ENCODE measurements at regions not wholly inside any gene's neighbourhood (a gene's known extent, or its start where the extent isn't known, plus 50 kb on each side); places are given as distances from the start of the nearest gene placed in this dataset.

- H2AFZ ChIP-seq (ENCODE audit: insufficient read depth, low read depth, low read length, poor library complexity, severe bottlenecking), result no peak overlapping the region
- H3K9me3 Mint-ChIP-seq (ENCODE audit: insufficient read depth), result no peaks in the 10 kb centered on the region
- H3K4me1 Mint-ChIP-seq, result no peaks in the 10 kb centered on the region
- H3K4me1 ChIP-seq (ENCODE audit: control insufficient read depth in 2 of 2, insufficient read depth in 2 of 2, low read length in 2 of 2), result no peaks in the 10 kb centered on the region
- intact Hi-C loops (cut with micrococcal nuclease), result no loop called here
- DNase-seq (no peak), ATAC-seq (ENCODE audit: low read depth) (no peak)
- H3K9ac ChIP-seq (ENCODE audit: low read length), result no peak overlapping the region
- no peak overlapping the region for H3K4me2 ChIP-seq (replicated peaks; ENCODE audit: low read depth, low read length, poor library complexity, severe bottlenecking)
- no peak overlapping the region for H3K27ac ChIP-seq (ENCODE audit: low read length in 2 of 2)
- CTCF ChIA-PET, result no interaction called here
- WGBS (ENCODE audit: insufficient coverage), result 93% methylated on average over 5 of the region's 6 CpGs
- no peak overlapping the region for H3K4me3 ChIP-seq (ENCODE audit: control extremely low read depth in 1 of 5, extremely low read depth in 1 of 5, insufficient read depth in 1 of 5, low read depth in 2 of 5, low read length in 4 of 5)
- no peaks in the 10 kb centered on the region for H3K9me3 ChIP-seq (ENCODE audit: control extremely low read depth in 1 of 3, control insufficient read depth in 2 of 3, insufficient read depth in 1 of 3, low read length in 2 of 3)
- no peak for TF ChIP-seq CTCF (IDR thresholded peaks at IDR 0.05)
- TF ChIP-seq EZH2 (IDR thresholded peaks at IDR 0.05; ENCODE audit: borderline replicate concordance, insufficient read depth, low read depth, low read length, poor library complexity, severe bottlenecking), result no peak
- H3K36me3 ChIP-seq (replicated peaks in 1 of 2; ENCODE audit: control extremely low read depth in 1 of 2, control insufficient read depth in 1 of 2, extremely low read depth in 1 of 2, insufficient read depth in 2 of 2, low read length in 1 of 2), result no peaks in the 10 kb centered on the region
- H3K27ac Mint-ChIP-seq, result no peak overlapping the region
- POLR2A ChIA-PET, result no interaction called here
- H3K27me3 ChIP-seq (replicated peaks in 1 of 4; ENCODE audit: control extremely low read depth in 1 of 4, control insufficient read depth in 3 of 4, insufficient read depth in 4 of 4, low read length in 3 of 4), result peaks cover 0 to 5% (median 0%) of the 10 kb centered on the region in 4 experiments
- H4K20me1 ChIP-seq (ENCODE audit: control insufficient read depth, insufficient read depth, low read length, poor library complexity, severe bottlenecking), result no peaks in the 10 kb centered on the region
- no peaks in the 10 kb centered on the region for H3K27me3 Mint-ChIP-seq
- H3K4me3 Mint-ChIP-seq, result no peak overlapping the region
- H3K79me2 ChIP-seq (ENCODE audit: control insufficient read depth, insufficient read depth, low read length), result no peaks in the 10 kb centered on the region
These were observed 235.9 kb downstream of the ARRDC4 start for GRCh38 chr15:98196371-98196770.

- TF ChIP-seq EZH2 (IDR thresholded peaks at IDR 0.05; ENCODE audit: borderline replicate concordance, insufficient read depth, low read depth, low read length, poor library complexity, severe bottlenecking) (no peak), CTCF (IDR thresholded peaks at IDR 0.05) (no peak)
- Histone ChIP-seq H2AFZ (ENCODE audit: insufficient read depth, low read depth, low read length, poor library complexity, severe bottlenecking) (no peak overlapping the region), H3K27me3 (replicated peaks in 1 of 4; ENCODE audit: control extremely low read depth in 1 of 4, control insufficient read depth in 3 of 4, insufficient read depth in 4 of 4, low read length in 3 of 4) (peaks cover 0 to 5% (median 0%) of the 10 kb centered on the region in 4 experiments), H3K4me2 (replicated peaks; ENCODE audit: low read depth, low read length, poor library complexity, severe bottlenecking) (no peak overlapping the region), H3K27ac (ENCODE audit: low read length in 2 of 2) (no peak overlapping the region), H4K20me1 (ENCODE audit: control insufficient read depth, insufficient read depth, low read length, poor library complexity, severe bottlenecking) (no peaks in the 10 kb centered on the region), H3K79me2 (ENCODE audit: control insufficient read depth, insufficient read depth, low read length) (no peaks in the 10 kb centered on the region), H3K4me1 (ENCODE audit: control insufficient read depth in 2 of 2, insufficient read depth in 2 of 2, low read length in 2 of 2) (no peaks in the 10 kb centered on the region), H3K9me3 (ENCODE audit: control extremely low read depth in 1 of 3, control insufficient read depth in 2 of 3, insufficient read depth in 1 of 3, low read length in 2 of 3) (peaks cover 0 to 1% (median 0%) of the 10 kb centered on the region in 3 donors), H3K36me3 (replicated peaks in 1 of 2; ENCODE audit: control extremely low read depth in 1 of 2, control insufficient read depth in 1 of 2, extremely low read depth in 1 of 2, insufficient read depth in 2 of 2, low read length in 1 of 2) (no peaks in the 10 kb centered on the region), H3K9ac (ENCODE audit: low read length) (no peak overlapping the region), H3K4me3 (ENCODE audit: control extremely low read depth in 1 of 5, extremely low read depth in 1 of 5, insufficient read depth in 1 of 5, low read depth in 2 of 5, low read length in 4 of 5) (no peak overlapping the region)
- H3K27ac Mint-ChIP-seq, result no peak overlapping the region
- no peak overlapping the region for H3K4me3 Mint-ChIP-seq
- 90% methylated on average over 4 of the region's 5 CpGs for WGBS (ENCODE audit: insufficient coverage)
- ATAC-seq (ENCODE audit: low read depth) (no peak), DNase-seq (no peak)
- no peaks in the 10 kb centered on the region for H3K4me1 Mint-ChIP-seq
- POLR2A ChIA-PET, result no interaction called here
- CTCF ChIA-PET, result no interaction called here
- no peaks in the 10 kb centered on the region for H3K27me3 Mint-ChIP-seq
- no peaks in the 10 kb centered on the region for H3K9me3 Mint-ChIP-seq (ENCODE audit: insufficient read depth)
- intact Hi-C loops (cut with micrococcal nuclease), result no loop called here
These were observed 241.8 kb downstream of the ARRDC4 start for GRCh38 chr15:98202256-98202655.
